B cell (primary cell): ENCODE measurements at regions not wholly inside any gene's neighbourhood (a gene's known extent, or its start where the extent isn't known, plus 50 kb on each side); places are given as distances from the start of the nearest gene placed in this dataset.

Experiments
- ATAC-seq: fragments of 200-7000 bp; cut with Tn5 transposase; one replicate; pipeline ENCODE4 v1.10.0; 2021; ENCODE audit warnings: low read depth, mild to moderate bottlenecking, moderate number of reproducible peaks, moderate library complexity
- CTCF ChIA-PET: fragments of 350-600 bp; sonication (Branson Sonifier 250); formaldehyde crosslinking; loops from one replicate; lab custom pipeline; 2021; ENCODE audit warnings: antibody characterized with exemption, inconsistent platforms; lab: Charles Lee
- POLR2A ChIA-PET: fragments of 350-600 bp; sonication (Branson Sonifier 250); formaldehyde crosslinking; loops from one replicate; lab custom pipeline; 2021; ENCODE audit warnings: antibody characterized with exemption; lab: Charles Lee
- DNase-seq: peaks from one replicate; pipeline ENCODE4 v3.0.0; 2013
- H2AFZ ChIP-seq: 2 replicates; pipeline ENCODE4 v1.6.1; 2012; ENCODE audit warnings: mild to moderate bottlenecking, low read depth, low read length; ENCODE audit not compliant: insufficient read depth, poor library complexity, severe bottlenecking
- H3K27ac ChIP-seq, 2 donors: 1 replicate in 1 of 2; 2 replicates in 1 of 2; pipeline ENCODE4 v1.5.1; 2012 to 2013; ENCODE audit warnings: low read length in 2 of 2, mild to moderate bottlenecking in 2 of 2, moderate library complexity in 1 of 2
- H3K27me3 ChIP-seq, 4 experiments: fragments of 200-600 bp in 1 of 4; sonication (generic) in 1 of 4; replicated peaks in 1 of 4; 1 replicate in 2 of 4; 2 replicates in 2 of 4; pipeline versions ENCODE4 v1.6.1 to v1.7.0; 2013 to 2016; ENCODE audit warnings: low read length in 3 of 4, mild to moderate bottlenecking in 2 of 4, mixed read lengths in 1 of 4, moderate library complexity in 1 of 4; ENCODE audit not compliant: insufficient read depth in 4 of 4, control insufficient read depth in 3 of 4; ENCODE audit errors: control extremely low read depth in 1 of 4
- H3K36me3 ChIP-seq, 2 experiments: replicated peaks in 1 of 2; 1 replicate in 1 of 2; 2 replicates in 1 of 2; pipeline versions ENCODE4 v1.6.1 to v1.7.1; 2013; ENCODE audit warnings: low read length in 1 of 2; ENCODE audit not compliant: insufficient read depth in 2 of 2, control insufficient read depth in 1 of 2; ENCODE audit errors: control extremely low read depth in 1 of 2, extremely low read depth in 1 of 2
- H3K4me1 ChIP-seq, 2 donors: fragments of 200-600 bp in 1 of 2; sonication (generic) in 1 of 2; 1 replicate in 1 of 2; 2 replicates in 1 of 2; pipeline versions ENCODE4 v1.5.1 to v1.6.1; 2013 to 2017; ENCODE audit warnings: low read length in 2 of 2; ENCODE audit not compliant: control insufficient read depth in 2 of 2, insufficient read depth in 2 of 2
- H3K4me2 ChIP-seq: replicated peaks from 2 replicates; pipeline ENCODE3; 2012; ENCODE audit warnings: mild to moderate bottlenecking, low read depth, low read length; ENCODE audit not compliant: poor library complexity, severe bottlenecking
- H3K4me3 ChIP-seq, 5 experiments: fragments of 200-600 bp in 1 of 5; sonication (generic) in 1 of 5; 1 replicate in 3 of 5; 2 replicates in 2 of 5; pipeline versions ENCODE4 v1.5.1 to v1.7.0; 2011 to 2016; ENCODE audit warnings: low read length in 4 of 5, mild to moderate bottlenecking in 4 of 5, low read depth in 2 of 5, control low read depth in 1 of 5, moderate library complexity in 1 of 5; ENCODE audit not compliant: insufficient read depth in 1 of 5; ENCODE audit errors: control extremely low read depth in 1 of 5, extremely low read depth in 1 of 5
- H3K79me2 ChIP-seq: fragments of 200-600 bp; sonication (generic); one replicate; pipeline ENCODE4 v1.6.0; 2016; ENCODE audit warnings: low read length; ENCODE audit not compliant: control insufficient read depth, insufficient read depth
- H3K9ac ChIP-seq: fragments of 200-600 bp; sonication (generic); 2 replicates; pipeline ENCODE4 v1.6.1; 2017; ENCODE audit warnings: mild to moderate bottlenecking, low read length, moderate library complexity
- H3K9me3 ChIP-seq, 3 donors: one replicate each; pipeline versions ENCODE4 v1.6.1 to v1.7.1; 2013; ENCODE audit warnings: low read length in 2 of 3; ENCODE audit not compliant: control insufficient read depth in 2 of 3, insufficient read depth in 1 of 3; ENCODE audit errors: control extremely low read depth in 1 of 3
- H4K20me1 ChIP-seq: 2 replicates; pipeline ENCODE4 v1.6.0; 2012; ENCODE audit warnings: mild to moderate bottlenecking, low read length; ENCODE audit not compliant: insufficient read depth, control insufficient read depth, poor library complexity, severe bottlenecking
- H3K27ac Mint-ChIP-seq: one replicate; pipeline ENCODE4 v1.8.0; 2021; ENCODE audit warnings: mixed read lengths
- H3K27me3 Mint-ChIP-seq: one replicate; pipeline ENCODE4 v1.8.0; 2021; ENCODE audit warnings: mixed read lengths
- H3K4me1 Mint-ChIP-seq: one replicate; pipeline ENCODE4 v1.8.0; 2021; ENCODE audit warnings: mixed read lengths
- H3K4me3 Mint-ChIP-seq: one replicate; pipeline ENCODE4 v1.8.0; 2021; ENCODE audit warnings: mixed read lengths
- H3K9me3 Mint-ChIP-seq: one replicate; pipeline ENCODE4 v1.8.0; 2022; ENCODE audit warnings: mixed read lengths; ENCODE audit not compliant: insufficient read depth
- CTCF ChIP-seq: fragments of 200-600 bp; IDR thresholded peaks from one replicate; pipeline ENCODE4 v1.8.0; 2022; ENCODE audit warnings: antibody characterized with exemption, mild to moderate bottlenecking
- EZH2 ChIP-seq: IDR thresholded peaks from 2 replicates; pipeline ENCODE4 v1.6.1; 2012; ENCODE audit warnings: borderline replicate concordance, low read depth, mild to moderate bottlenecking, moderate library complexity, low read length; ENCODE audit not compliant: insufficient read depth, poor library complexity, severe bottlenecking
- WGBS: methylation state at CpG from one replicate; pipeline ENCODE4 v1.1.5; 2013; ENCODE audit warnings: missing lambda C conversion rate; ENCODE audit not compliant: insufficient coverage; 5-methylcytosine and 5-hydroxymethylcytosine counted together
- intact Hi-C: fragments of 100-400 bp; cut with micrococcal nuclease; formaldehyde crosslinking; loops from one replicate; pipeline ENCODE4 v1.10.0; 2022

GRCh38 chr14:97350894-97351731 is 553.9 kb downstream of the VRK1 start:
- Histone ChIP-seq H3K4me3 (no peak overlapping the region), H3K4me1 (no peaks in the 10 kb centered on the region), H3K27me3 (no peaks in the 10 kb centered on the region), H3K36me3 (no peaks in the 10 kb centered on the region), H3K27ac (no peak overlapping the region), H3K9ac (no peak overlapping the region), H3K4me2 (no peak overlapping the region), H2AFZ (no peak overlapping the region), H4K20me1 (no peaks in the 10 kb centered on the region), H3K9me3 (no peaks in the 10 kb centered on the region), H3K79me2 (no peaks in the 10 kb centered on the region)
- TF ChIP-seq EZH2: no peak
- no peak for TF ChIP-seq CTCF
- no peak overlapping the region for H3K27ac Mint-ChIP-seq
- no peaks in the 10 kb centered on the region for H3K4me1 Mint-ChIP-seq
- ATAC-seq (no peak), DNase-seq (no peak)
- no peak overlapping the region for H3K4me3 Mint-ChIP-seq
- intact Hi-C loops: no loop called here
- peaks cover 4% of the 10 kb centered on the region for H3K9me3 Mint-ChIP-seq
- no peaks in the 10 kb centered on the region for H3K27me3 Mint-ChIP-seq
- WGBS: 65% methylated on average over 6 of the region's 7 CpGs
- ChIA-PET CTCF (no interaction called here), POLR2A (no interaction called here)

- ChIA-PET POLR2A (no interaction called here), CTCF (no interaction called here)
- Histone ChIP-seq H3K79me2 (no peaks in the 10 kb centered on the region), H3K9me3 (no peaks in the 10 kb centered on the region), H4K20me1 (no peaks in the 10 kb centered on the region), H3K27ac (no peak overlapping the region), H3K4me1 (no peaks in the 10 kb centered on the region), H2AFZ (no peak overlapping the region), H3K9ac (no peak overlapping the region), H3K4me2 (no peak overlapping the region), H3K27me3 (no peaks in the 10 kb centered on the region), H3K36me3 (no peaks in the 10 kb centered on the region), H3K4me3 (no peak overlapping the region)
- Mint-ChIP-seq H3K9me3 (peaks cover 4% of the 10 kb centered on the region), H3K4me1 (no peaks in the 10 kb centered on the region), H3K27me3 (no peaks in the 10 kb centered on the region), H3K4me3 (no peak overlapping the region), H3K27ac (no peak overlapping the region)
- DNase-seq (no peak), ATAC-seq (no peak)
- intact Hi-C loops: no loop called here
- TF ChIP-seq CTCF (no peak), EZH2 (no peak)
- 91% methylated on average over 4 of the region's 5 CpGs for WGBS
These were observed 555.9 kb downstream of the VRK1 start for GRCh38 chr14:97353102-97353501.
